Esophagus squamous epithelium (tissue), 4 donors: ENCODE measurements at regions not wholly inside any gene's neighbourhood (a gene's known extent, or its start where the extent isn't known, plus 50 kb on each side); places are given as distances from the start of the nearest gene placed in this dataset.
A peak's percentile ranks its signal among the peaks of the same experiment; 100 is the strongest.

Experiments
- POLR2A ChIP-seq, 4 donors: fragments of 450-650 bp; IDR thresholded peaks; one replicate each; pipeline ENCODE4 v1.6.1; 2017; ENCODE audit warnings: antibody characterized with exemption in 4 of 4, mild to moderate bottlenecking in 4 of 4, moderate library complexity in 3 of 4
- TF ChIP-seq, protein P1 (sequence below), 6 experiments: fragments of 450-650 bp in 4 of 6; fragments of 200-600 bp in 2 of 6; sonication (generic) in 2 of 6; IDR thresholded peaks; one replicate each; pipeline ENCODE4 v1.5.1; 2016 to 2019; ENCODE audit warnings: antibody characterized with exemption in 6 of 6, mild to moderate bottlenecking in 4 of 6, moderate library complexity in 4 of 6

DNA sequence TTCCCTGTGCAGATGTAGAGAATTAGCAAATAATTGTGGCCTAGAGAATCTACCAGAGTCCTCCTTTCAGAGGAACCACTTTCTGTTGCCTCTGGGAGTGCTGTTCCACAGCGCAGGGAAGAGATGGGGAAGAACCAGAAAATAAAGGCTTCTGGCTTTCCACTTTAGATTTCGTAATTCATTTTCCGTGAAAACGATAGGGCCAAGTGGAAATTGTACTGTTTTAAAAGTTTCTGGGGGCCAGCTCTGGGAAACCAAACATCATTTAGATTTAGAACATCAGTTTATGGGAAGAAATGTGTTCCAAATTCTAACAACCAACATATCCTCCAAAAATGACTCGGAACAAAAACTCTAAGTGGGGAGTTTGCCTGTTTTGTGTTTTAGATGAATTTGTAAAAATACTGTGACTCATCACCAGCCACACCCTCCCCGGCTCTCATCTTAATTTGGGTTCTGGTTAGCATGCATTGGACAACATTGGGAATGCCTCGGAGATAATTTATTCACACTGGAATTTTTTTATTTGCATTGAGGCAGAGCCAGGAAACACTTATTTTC, 65.2 kb upstream of the LNX1 start:
- TF ChIP-seq POLR2A (IDR thresholded peaks at IDR 0.05), result no peak
- TF ChIP-seq, protein P1, sequence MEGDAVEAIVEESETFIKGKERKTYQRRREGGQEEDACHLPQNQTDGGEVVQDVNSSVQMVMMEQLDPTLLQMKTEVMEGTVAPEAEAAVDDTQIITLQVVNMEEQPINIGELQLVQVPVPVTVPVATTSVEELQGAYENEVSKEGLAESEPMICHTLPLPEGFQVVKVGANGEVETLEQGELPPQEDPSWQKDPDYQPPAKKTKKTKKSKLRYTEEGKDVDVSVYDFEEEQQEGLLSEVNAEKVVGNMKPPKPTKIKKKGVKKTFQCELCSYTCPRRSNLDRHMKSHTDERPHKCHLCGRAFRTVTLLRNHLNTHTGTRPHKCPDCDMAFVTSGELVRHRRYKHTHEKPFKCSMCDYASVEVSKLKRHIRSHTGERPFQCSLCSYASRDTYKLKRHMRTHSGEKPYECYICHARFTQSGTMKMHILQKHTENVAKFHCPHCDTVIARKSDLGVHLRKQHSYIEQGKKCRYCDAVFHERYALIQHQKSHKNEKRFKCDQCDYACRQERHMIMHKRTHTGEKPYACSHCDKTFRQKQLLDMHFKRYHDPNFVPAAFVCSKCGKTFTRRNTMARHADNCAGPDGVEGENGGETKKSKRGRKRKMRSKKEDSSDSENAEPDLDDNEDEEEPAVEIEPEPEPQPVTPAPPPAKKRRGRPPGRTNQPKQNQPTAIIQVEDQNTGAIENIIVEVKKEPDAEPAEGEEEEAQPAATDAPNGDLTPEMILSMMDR (IDR thresholded peaks at IDR 0.05), result peak in 4 of 6 experiments; percentile 18 to 54 (median 32)
